ENCODE measurements at regions not wholly inside any gene's neighbourhood (a gene's known extent, or its start where the extent isn't known, plus 50 kb on each side); places are given as distances from the start of the nearest gene placed in this dataset.

DNA sequence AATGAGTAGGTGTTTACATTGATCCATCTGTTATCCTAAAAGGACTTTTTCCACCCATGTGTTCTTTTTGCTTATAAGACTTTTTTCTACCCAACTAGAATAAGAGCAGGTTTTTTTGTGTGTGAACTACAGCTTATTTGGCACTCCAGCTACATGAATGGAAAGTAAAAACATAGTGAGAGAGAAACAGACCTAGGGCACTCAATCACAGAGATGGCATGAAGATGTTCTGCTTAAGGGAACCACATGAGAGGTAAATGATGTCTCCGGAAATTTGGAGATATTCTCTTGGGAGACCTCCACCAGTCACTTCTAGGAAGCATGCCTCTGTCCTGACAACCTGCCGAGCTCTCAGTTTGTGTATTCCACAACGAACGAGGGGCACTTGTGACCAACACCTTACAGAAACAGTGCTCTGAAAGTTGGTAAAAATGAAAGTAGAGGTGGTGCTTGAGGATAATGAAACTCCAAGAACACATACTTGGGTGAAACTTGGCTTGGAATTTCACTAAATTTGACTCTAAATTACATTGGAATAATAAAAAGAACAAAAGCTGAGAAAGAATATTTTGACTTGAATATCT, 788.4 kb upstream of the GALNTL6 start:
- Histone ChIP-seq H3K9me3 (ENCODE audit: insufficient read depth in 2 of 2, low read depth in 1 of 2, low read length in 1 of 2) (no peaks in the 10 kb centered on the region), H4K91ac (replicated peaks; ENCODE audit: insufficient read length, low read length) (no peak overlapping the region), H3K18ac (ENCODE audit: extremely low read depth, low read length) (no peak overlapping the region), H3K23ac (ENCODE audit: insufficient read length) (no peak overlapping the region), H3K79me1 (ENCODE audit: low read depth, low read length) (no peaks in the 10 kb centered on the region), H3K9ac (replicated peaks in 1 of 4; ENCODE audit: extremely low read depth in 1 of 4, low read depth in 3 of 4, low read length in 3 of 4) (no peak overlapping the region), H3K4ac (replicated peaks; ENCODE audit: insufficient read length, low read depth, low read length) (no peak overlapping the region), H3K23me2 (ENCODE audit: low read depth, low read length) (no peaks in the 10 kb centered on the region), H2BK5ac (ENCODE audit: low read depth, low read length) (no peak overlapping the region), H2AK5ac (ENCODE audit: low read depth, low read length) (no peak overlapping the region), H4K5ac (ENCODE audit: insufficient read length, low read depth, low read length) (no peak overlapping the region), H2AFZ (ENCODE audit: low read length) (peak overlapping the region; percentile 89; the same call in 1 of the 2 replicates), H3K4me3 (ENCODE audit: extremely low read depth in 1 of 4, insufficient read depth in 2 of 4, low read depth in 3 of 4, low read length in 4 of 4) (no peak overlapping the region), H3K36me3 (ENCODE audit: control insufficient read depth in 2 of 4, insufficient read depth in 4 of 4, low read length in 3 of 4) (peaks cover 0 to 5% (median 0%) of the 10 kb centered on the region in 4 experiments; a peak in 2 of 8 replicates), H4K8ac (ENCODE audit: extremely low read depth, insufficient read depth, low read length) (no peak overlapping the region), H2BK15ac (ENCODE audit: low read length) (no peak overlapping the region), H3K79me2 (ENCODE audit: control insufficient read depth in 1 of 2, insufficient read depth in 2 of 2, low read length in 2 of 2) (no peaks in the 10 kb centered on the region), H3K27ac (ENCODE audit: low read depth, low read length) (no peak overlapping the region), H4K20me1 (replicated peaks in 1 of 2; ENCODE audit: control insufficient read depth in 1 of 2, insufficient read depth in 2 of 2, low read length in 2 of 2) (no peaks in the 10 kb centered on the region), H2BK120ac (replicated peaks; ENCODE audit: low read depth, low read length) (no peak overlapping the region), H3K4me1 (replicated peaks in 1 of 4; ENCODE audit: control insufficient read depth in 3 of 4, insufficient read depth in 4 of 4, low read length in 3 of 4) (peaks cover 2 to 16% (median 3%) of the 10 kb centered on the region in 4 experiments; a peak in 3 of 7 replicates), H2BK12ac (ENCODE audit: low read depth, low read length) (peak overlapping the region; percentile 52; the same call in 1 of the 2 replicates), H3K27me3 (replicated peaks in 1 of 4; ENCODE audit: control insufficient read depth in 3 of 4, extremely low read depth in 1 of 4, insufficient read depth in 3 of 4, low read length in 3 of 4) (no peaks in the 10 kb centered on the region), H3K56ac (replicated peaks; ENCODE audit: insufficient read length, low read depth, low read length) (no peak overlapping the region), H3K14ac (ENCODE audit: insufficient read length) (no peak overlapping the region), H3K4me2 (ENCODE audit: insufficient read depth in 1 of 2, low read depth in 2 of 2, low read length in 2 of 2) (no peak overlapping the region), H2BK20ac (ENCODE audit: low read length) (0 out of 2 replicates have a peak overlapping the region, but pooled peaks have one; percentile 11)
- no peak for FAIRE-seq
- ChIA-PET CTCF (ENCODE audit: partially characterized antibody) (interaction anchor here (0.6 to 1.0 kb wide), 2 partner anchors 34 to 766 kb away, joined by 3 read pairs; no protein-coding TSS in a partner anchor), POLR2A (ENCODE audit: partially characterized antibody) (no interaction called here)
- TF ChIP-seq POLR2A (IDR thresholded peaks at IDR 0.05; ENCODE audit: control extremely low read depth in 1 of 2, low read depth in 2 of 2, low read length in 2 of 2) = no peak
- no peak for DNase-seq (ENCODE audit: low read depth in 1 of 2, low spot score in 2 of 2)
- 90% methylated on average over 4 of the region's 4 CpGs; no CpG with 5 or more reads in 1 of the 2 experiments for WGBS, 2 experiments (ENCODE audit: extremely low coverage in 1 of 2, insufficient coverage in 1 of 2, insufficient read length in 1 of 2, insufficient replicate concordance in 2 of 2, low coverage in 1 of 2, low lambda C conversion rate in 2 of 2, missing lambda C conversion rate in 1 of 2)
